H9 (cell line): ENCODE measurements at regions not wholly inside any gene's neighbourhood (a gene's known extent, or its start where the extent isn't known, plus 50 kb on each side); places are given as distances from the start of the nearest gene placed in this dataset.

Experiments
- DNase-seq: peaks from one replicate; pipeline ENCODE4 v3.0.0-alpha.2; 2017
- H2AFZ ChIP-seq: one replicate; pipeline ENCODE4 v1.6.1; 2013; ENCODE audit warnings: mild to moderate bottlenecking, low read length, control low read depth, moderate library complexity
- H2AK5ac ChIP-seq: 2 replicates; pipeline ENCODE4 v1.6.1; 2013; ENCODE audit warnings: low read length, control low read depth, mixed read lengths; ENCODE audit not compliant: insufficient read length
- H2BK120ac ChIP-seq: one replicate; pipeline ENCODE4 v1.6.1; 2013; ENCODE audit warnings: low read depth, mild to moderate bottlenecking, low read length, control low read depth, inconsistent platforms; ENCODE audit not compliant: poor library complexity, severe bottlenecking
- H2BK12ac ChIP-seq: 2 replicates; pipeline ENCODE4 v1.6.1; 2013; ENCODE audit warnings: low read length, control low read depth, mixed read lengths, low read depth; ENCODE audit not compliant: insufficient read length
- H2BK15ac ChIP-seq: 2 replicates; pipeline ENCODE4 v1.6.1; 2013; ENCODE audit warnings: low read depth, low read length, control low read depth
- H2BK20ac ChIP-seq: one replicate; pipeline ENCODE4 v1.6.1; 2013; ENCODE audit warnings: low read depth, mild to moderate bottlenecking, low read length, control low read depth, inconsistent platforms; ENCODE audit not compliant: poor library complexity, severe bottlenecking
- H2BK5ac ChIP-seq: 2 replicates; pipeline ENCODE4 v1.6.1; 2013; ENCODE audit warnings: low read length, control low read depth, mixed read lengths; ENCODE audit not compliant: insufficient read length
- H3K14ac ChIP-seq: 2 replicates; pipeline ENCODE4 v1.6.1; 2013; ENCODE audit warnings: low read length, control low read depth; ENCODE audit not compliant: insufficient read depth
- H3K18ac ChIP-seq: 2 replicates; pipeline ENCODE4 v1.6.1; 2013; ENCODE audit warnings: low read depth, mild to moderate bottlenecking, mixed read lengths, low read length, control low read depth; ENCODE audit not compliant: insufficient read length
- H3K23ac ChIP-seq: 2 replicates; pipeline ENCODE4 v1.6.1; 2013; ENCODE audit warnings: low read length, control low read depth, mixed read lengths, low read depth; ENCODE audit not compliant: insufficient read length
- H3K23me2 ChIP-seq: 2 replicates; pipeline ENCODE4 v1.6.1; 2013; ENCODE audit warnings: low read depth, mild to moderate bottlenecking, mixed read lengths, low read length, control low read depth; ENCODE audit not compliant: insufficient read length, poor library complexity, severe bottlenecking
- H3K27ac ChIP-seq: 2 replicates; pipeline ENCODE4 v1.5.1; 2013; ENCODE audit warnings: low read length, control low read depth, mixed read lengths, low read depth; ENCODE audit not compliant: insufficient read length
- H3K27me3 ChIP-seq: 2 replicates; pipeline ENCODE4 v1.6.1; 2013; ENCODE audit warnings: low read length, control low read depth, inconsistent platforms; ENCODE audit not compliant: insufficient read depth
- H3K4ac ChIP-seq: 2 replicates; pipeline ENCODE4 v1.6.1; 2013; ENCODE audit warnings: low read depth, mild to moderate bottlenecking, control low read depth, inconsistent platforms, low read length, moderate library complexity
- H3K4me1 ChIP-seq: 2 replicates; pipeline ENCODE4 v1.6.1; 2013; ENCODE audit warnings: low read length, control low read depth, inconsistent platforms; ENCODE audit not compliant: insufficient read depth
- H3K4me2 ChIP-seq: 2 replicates; pipeline ENCODE4 v1.6.1; 2013; ENCODE audit warnings: low read length, control low read depth, mixed read lengths; ENCODE audit not compliant: insufficient read length, insufficient read depth
- H3K56ac ChIP-seq: 2 replicates; pipeline ENCODE4 v1.6.1; 2013; ENCODE audit warnings: low read depth, mild to moderate bottlenecking, mixed read lengths, low read length, control low read depth; ENCODE audit not compliant: insufficient read length
- H3K79me1 ChIP-seq: 2 replicates; pipeline ENCODE4 v1.6.1; 2013; ENCODE audit warnings: low read depth, mild to moderate bottlenecking, moderate library complexity, low read length, control low read depth, inconsistent platforms; ENCODE audit not compliant: insufficient read depth, poor library complexity, severe bottlenecking
- H3K79me2 ChIP-seq: 2 replicates; pipeline ENCODE4 v1.6.1; 2013; ENCODE audit warnings: low read length, control low read depth, inconsistent platforms; ENCODE audit not compliant: insufficient read depth
- H3K9ac ChIP-seq: 2 replicates; pipeline ENCODE4 v1.6.1; 2013; ENCODE audit warnings: low read length, control low read depth, mixed read lengths; ENCODE audit not compliant: insufficient read length; ENCODE audit errors: extremely low read depth
- H3K9me3 ChIP-seq: one replicate; pipeline ENCODE4 v1.6.1; 2013; ENCODE audit warnings: low read depth, low read length, inconsistent platforms; ENCODE audit not compliant: control insufficient read depth
- H3T11ph ChIP-seq: one replicate; pipeline ENCODE4 v1.6.1; 2013; ENCODE audit warnings: mild to moderate bottlenecking, low read length, control low read depth, inconsistent platforms
- H4K20me1 ChIP-seq: one replicate; pipeline ENCODE4 v1.6.1; 2013; ENCODE audit not compliant: control insufficient read depth, insufficient read length, insufficient read depth
- H4K5ac ChIP-seq: 2 replicates; pipeline ENCODE4 v1.6.1; 2013; ENCODE audit warnings: low read depth, mild to moderate bottlenecking, mixed read lengths, low read length, control low read depth; ENCODE audit not compliant: insufficient read length
- H4K8ac ChIP-seq: replicated peaks from 2 replicates; pipeline ENCODE4 v1.6.1; 2013; ENCODE audit warnings: low read length, control low read depth, mixed read lengths, low read depth; ENCODE audit not compliant: insufficient read length
- H4K91ac ChIP-seq: 2 replicates; pipeline ENCODE4 v1.6.1; 2013; ENCODE audit warnings: low read depth, mild to moderate bottlenecking, moderate library complexity, mixed read lengths, low read length, control low read depth; ENCODE audit not compliant: insufficient read length
- H3K27ac Mint-ChIP-seq, 3 experiments: 2 replicates in 2 of 3; 3 replicates in 1 of 3; pipeline ENCODE4 v1.8.0; 2020 to 2021; ENCODE audit warnings: mixed read lengths in 3 of 3, mild to moderate bottlenecking in 1 of 3, moderate library complexity in 1 of 3
- H3K27me3 Mint-ChIP-seq: 2 replicates; pipeline ENCODE4 v1.8.0; 2021; ENCODE audit warnings: low read depth, mild to moderate bottlenecking, moderate library complexity, mixed read lengths
- H3K36me3 Mint-ChIP-seq, 3 experiments: 2 replicates in 2 of 3; 3 replicates in 1 of 3; pipeline ENCODE4 v1.8.0; 2020 to 2021; ENCODE audit warnings: low read depth in 3 of 3, mixed read lengths in 3 of 3; ENCODE audit not compliant: insufficient read depth in 1 of 3
- H3K4me1 Mint-ChIP-seq, 2 experiments: 2 replicates each; pipeline ENCODE4 v1.8.0; 2020; ENCODE audit warnings: mixed read lengths in 2 of 2
- H3K4me3 Mint-ChIP-seq, 2 experiments: 2 replicates in 1 of 2; 3 replicates in 1 of 2; pipeline ENCODE4 v1.8.0; 2020 to 2021; ENCODE audit warnings: mild to moderate bottlenecking in 2 of 2, mixed read lengths in 2 of 2, moderate library complexity in 1 of 2
- H3K9me3 Mint-ChIP-seq, 2 experiments: 2 replicates in 1 of 2; 3 replicates in 1 of 2; pipeline ENCODE4 v1.8.0; 2020; ENCODE audit warnings: mild to moderate bottlenecking in 2 of 2, mixed read lengths in 2 of 2, moderate library complexity in 1 of 2
- WGBS: extraction: QIAGEN DNeasy Blood & Tissue Kit; methylation state at CpG from one replicate; pipeline ENCODE4 v1.1.7; 2013; ENCODE audit warnings: missing lambda C conversion rate, low lambda C conversion rate, mixed read lengths; ENCODE audit not compliant: insufficient read length; ENCODE audit errors: extremely low coverage; 5-methylcytosine and 5-hydroxymethylcytosine counted together
- TF ChIP-seq, protein P1 (sequence below): fragments of 200-600 bp; sonication (generic); conservative IDR thresholded peaks from 3 replicates; pipeline ENCODE4 v1.8.0; 2021; ENCODE audit warnings: antibody characterized with exemption, mild to moderate bottlenecking

- Histone ChIP-seq H3K23ac (no peak overlapping the region), H3K14ac (no peak overlapping the region), H3K56ac (no peak overlapping the region), H2BK12ac (no peak overlapping the region), H2BK20ac (no peak overlapping the region), H3K18ac (no peak overlapping the region), H4K20me1 (no peaks in the 10 kb centered on the region), H3T11ph (no peak overlapping the region), H3K27me3 (no peaks in the 10 kb centered on the region), H3K79me1 (no peaks in the 10 kb centered on the region), H4K5ac (no peak overlapping the region), H3K23me2 (no peaks in the 10 kb centered on the region), H2AK5ac (no peak overlapping the region), H3K9me3 (peaks cover 40% of the 10 kb centered on the region), H3K9ac (no peak overlapping the region), H2BK5ac (no peak overlapping the region), H4K8ac (no peak overlapping the region), H3K4me2 (no peak overlapping the region), H2BK15ac (no peak overlapping the region), H2BK120ac (no peak overlapping the region), H3K27ac (no peak overlapping the region), H3K4ac (no peak overlapping the region), H3K79me2 (no peaks in the 10 kb centered on the region), H3K4me1 (no peaks in the 10 kb centered on the region), H2AFZ (no peak overlapping the region), H4K91ac (no peak overlapping the region)
- Mint-ChIP-seq H3K36me3 (peaks cover 20 to 41% (median 38%) of the 10 kb centered on the region in 3 experiments), H3K9me3 (peaks cover 81 to 82% of the 10 kb centered on the region in 2 experiments), H3K27ac (no peak overlapping the region), H3K27me3 (no peaks in the 10 kb centered on the region), H3K4me3 (no peak overlapping the region), H3K4me1 (peaks cover 0 to 3% of the 10 kb centered on the region in 2 experiments; a peak in 1 of 4 replicates)
- DNase-seq: no peak
- WGBS: no CpG with 5 or more reads among the region's 3 CpGs
- TF ChIP-seq, protein P1, sequence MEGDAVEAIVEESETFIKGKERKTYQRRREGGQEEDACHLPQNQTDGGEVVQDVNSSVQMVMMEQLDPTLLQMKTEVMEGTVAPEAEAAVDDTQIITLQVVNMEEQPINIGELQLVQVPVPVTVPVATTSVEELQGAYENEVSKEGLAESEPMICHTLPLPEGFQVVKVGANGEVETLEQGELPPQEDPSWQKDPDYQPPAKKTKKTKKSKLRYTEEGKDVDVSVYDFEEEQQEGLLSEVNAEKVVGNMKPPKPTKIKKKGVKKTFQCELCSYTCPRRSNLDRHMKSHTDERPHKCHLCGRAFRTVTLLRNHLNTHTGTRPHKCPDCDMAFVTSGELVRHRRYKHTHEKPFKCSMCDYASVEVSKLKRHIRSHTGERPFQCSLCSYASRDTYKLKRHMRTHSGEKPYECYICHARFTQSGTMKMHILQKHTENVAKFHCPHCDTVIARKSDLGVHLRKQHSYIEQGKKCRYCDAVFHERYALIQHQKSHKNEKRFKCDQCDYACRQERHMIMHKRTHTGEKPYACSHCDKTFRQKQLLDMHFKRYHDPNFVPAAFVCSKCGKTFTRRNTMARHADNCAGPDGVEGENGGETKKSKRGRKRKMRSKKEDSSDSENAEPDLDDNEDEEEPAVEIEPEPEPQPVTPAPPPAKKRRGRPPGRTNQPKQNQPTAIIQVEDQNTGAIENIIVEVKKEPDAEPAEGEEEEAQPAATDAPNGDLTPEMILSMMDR: no peak
These were observed 122.6 kb upstream of the ZC4H2 start for GRCh38 chrX:65098851-65099250.
